A549 (cell line): ENCODE measurements at regions not wholly inside any gene's neighbourhood (a gene's known extent, or its start where the extent isn't known, plus 50 kb on each side); places are given as distances from the start of the nearest gene placed in this dataset.

Experiments
- ATAC-seq, 2 experiments: fragments of 200-7000 bp in 1 of 2; fragments of >200 bp in 1 of 2; cut with Nextera tagmentation in 1 of 2; cut with Tn5 transposase in 1 of 2; 3 replicates each; pipeline versions ENCODE4 v1.8.0 to v1.9.1; 2018 to 2020; ENCODE audit warnings: mild to moderate bottlenecking in 1 of 2, moderate library complexity in 1 of 2
- CTCF ChIA-PET: fragments of 300-600 bp; sonication (Branson Sonifier 250); formaldehyde crosslinking; extraction: SDS; loops from one replicate; lab custom pipeline; 2021; ENCODE audit warnings: antibody characterized with exemption, inconsistent platforms; lab: Yijun Ruan, JAX
- POLR2A ChIA-PET: fragments of 350-600 bp; formaldehyde crosslinking; extraction: SDS; loops from one replicate; lab custom pipeline; 2021; ENCODE audit warnings: antibody characterized with exemption, inconsistent platforms; lab: Yijun Ruan, JAX
- DNase-seq, 2 experiments: peaks; one replicate each; pipeline versions ENCODE4 v3.0.0 to v3.0.0-alpha.2; 2011 to 2016; ENCODE audit warnings: low read depth in 1 of 2, low spot score in 1 of 2
- FAIRE-seq: peaks from 2 replicates; lab custom pipeline; 2011; peaks lifted over from hg19 to GRCh38; lab: Jason Lieb, UNC
- H3K27ac ChIP-seq, 2 experiments: fragments of >200 bp; sonication (Bioruptor Twin); formaldehyde crosslinking; 3 replicates each; pipeline ENCODE4 v1.5.1; 2016 to 2017
- H3K4me1 ChIP-seq: fragments of >200 bp; sonication (Bioruptor Twin); formaldehyde crosslinking; 3 replicates; pipeline ENCODE4 v1.6.1; 2016
- H3K4me2 ChIP-seq: fragments of >200 bp; sonication (Bioruptor Twin); formaldehyde crosslinking; 3 replicates; pipeline ENCODE4 v1.6.1; 2016
- H3K4me3 ChIP-seq: fragments of >200 bp; sonication (Bioruptor Twin); formaldehyde crosslinking; 3 replicates; pipeline ENCODE4 v1.5.1; 2016
- H3K9me3 ChIP-seq: fragments of >200 bp; sonication (Bioruptor Twin); formaldehyde crosslinking; 3 replicates; pipeline ENCODE4 v1.6.1; 2016
- CBX8 ChIP-seq: fragments of 200-600 bp; sonication (generic); IDR thresholded peaks from 2 replicates; pipeline ENCODE4 v1.6.1; 2016
- CHD4 ChIP-seq: fragments of 200-600 bp; sonication (generic); IDR thresholded peaks from 2 replicates; pipeline ENCODE4 v1.6.1; 2016; ENCODE audit warnings: antibody characterized with exemption, mild to moderate bottlenecking, borderline replicate concordance
- FOSL2 ChIP-seq, 2 experiments: fragments of 450-650 bp in 1 of 2; fragments of >200 bp in 1 of 2; sonication (Bioruptor Twin) in 1 of 2; formaldehyde crosslinking; IDR thresholded peaks; 2 replicates each; pipeline versions ENCODE4 v1.5.0 to v1.6.1; 2016 to 2020; ENCODE audit warnings: mild to moderate bottlenecking in 1 of 2, moderate library complexity in 1 of 2
- KDM1A ChIP-seq: fragments of 200-600 bp; sonication (generic); IDR thresholded peaks from 2 replicates; pipeline ENCODE4 v1.6.1; 2016; ENCODE audit warnings: low read depth, mild to moderate bottlenecking
- MYC ChIP-seq: IDR thresholded peaks from 2 replicates; pipeline ENCODE4 v1.6.1; 2012; ENCODE audit warnings: mild to moderate bottlenecking, inconsistent platforms, low read length, improper control_type of control experiment, borderline replicate concordance
- NFE2L2 ChIP-seq: fragments of 150-350 bp; conservative IDR thresholded peaks from 2 replicates; pipeline ENCODE4 v1.6.1; 2014; ENCODE audit warnings: low read length
- POLR2A ChIP-seq: IDR thresholded peaks from 2 replicates; pipeline ENCODE4 v1.6.1; 2012; ENCODE audit warnings: mild to moderate bottlenecking, low read length
- POLR2AphosphoS2 ChIP-seq: conservative IDR thresholded peaks from 2 replicates; pipeline ENCODE4 v1.6.1; 2012; ENCODE audit warnings: low read length, improper control_type of control experiment, inconsistent platforms
- RARB ChIP-seq: fragments of 250-450 bp; sonication (Bioruptor Pico); IDR thresholded peaks from 2 replicates; pipeline ENCODE4 v1.8.0; 2021; ENCODE audit warnings: mild to moderate bottlenecking, moderate library complexity
- RFX5 ChIP-seq: fragments of 450-650 bp; IDR thresholded peaks from 2 replicates; pipeline ENCODE4 v1.7.1; 2014; ENCODE audit warnings: antibody characterized with exemption, mild to moderate bottlenecking, moderate library complexity
- SREBF2 ChIP-seq: fragments of 450-650 bp; IDR thresholded peaks from 2 replicates; pipeline ENCODE4 v1.6.1; 2014; ENCODE audit warnings: mild to moderate bottlenecking, moderate library complexity
- TFCP2L1 ChIP-seq: fragments of 250-450 bp; sonication (Bioruptor Pico); IDR thresholded peaks from 2 replicates; pipeline ENCODE4 v1.5.0; 2021; ENCODE audit warnings: mild to moderate bottlenecking
- ZC3H11A ChIP-seq: fragments of 450-650 bp; IDR thresholded peaks from 2 replicates; pipeline ENCODE4 v1.6.1; 2014; ENCODE audit warnings: antibody characterized with exemption, mild to moderate bottlenecking
- ZSCAN20 ChIP-seq: fragments of 250-450 bp; sonication (Bioruptor Pico); IDR thresholded peaks from 2 replicates; pipeline ENCODE4 v1.8.0; 2022; ENCODE audit warnings: mild to moderate bottlenecking, moderate library complexity
- WGBS: methylation state at CpG from one replicate; pipeline ENCODE4 v1.1.6; 2017; ENCODE audit errors: missing lambda C conversion rate; 5-methylcytosine and 5-hydroxymethylcytosine counted together
- TF ChIP-seq, protein P1 (sequence below): IDR thresholded peaks from 2 replicates; pipeline ENCODE4 v1.6.1; 2012
- TF ChIP-seq, protein P2 (sequence below): fragments of >200 bp; sonication (Bioruptor Twin); formaldehyde crosslinking; IDR thresholded peaks from 2 replicates; pipeline ENCODE4 v1.6.1; 2016

DNA sequence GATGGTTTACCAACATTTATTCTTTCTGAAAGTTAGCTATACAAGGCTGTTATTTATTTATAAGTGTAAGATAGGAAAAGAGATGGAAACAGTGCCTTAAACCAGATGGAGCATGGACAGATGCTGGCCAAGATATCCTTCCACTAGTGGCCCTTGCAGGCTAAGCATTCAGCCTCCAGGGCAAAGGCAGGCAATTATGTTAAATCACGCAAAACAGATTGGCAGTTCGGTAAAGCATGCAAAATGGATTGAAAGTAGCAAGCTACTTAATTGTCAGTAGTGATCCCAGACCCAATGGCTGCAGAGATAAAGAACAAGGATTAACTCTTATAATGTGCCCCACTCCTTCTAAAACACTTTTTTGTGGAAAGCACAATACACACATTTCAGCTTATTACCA is 105.4 kb upstream of the MAP4K3 start:
- TF ChIP-seq CHD4: no peak
- ChIA-PET POLR2A (no interaction called here), CTCF (interaction anchor here (0.9 kb wide), 1 partner anchor 51 kb away, joined by 4 read pairs; no protein-coding TSS in a partner anchor)
- DNase-seq (no peak), ATAC-seq (no peak), FAIRE-seq (no peak)
- no peaks in the 10 kb centered on the region; the same call in 2 of the 3 replicates for H3K4me1 ChIP-seq
- 92% methylated on average over 2 of the region's 2 CpGs for WGBS
- no peak overlapping the region for H3K4me3 ChIP-seq
- H3K9me3 ChIP-seq: peaks cover 4% of the 10 kb centered on the region
- no peak overlapping the region for H3K4me2 ChIP-seq
- no peak overlapping the region for H3K27ac ChIP-seq

GRCh38 chr2:39545957-39546356 is 108.9 kb upstream of the MAP4K3 start:
- WGBS: 68% methylated on average over 5 of the region's 5 CpGs

GRCh38 chr2:39546409-39546808 is 109.3 kb upstream of the MAP4K3 start:
- ATAC-seq (no peak), DNase-seq (no peak), FAIRE-seq (no peak)
- no peak overlapping the region for H3K4me3 ChIP-seq
- H3K4me2 ChIP-seq: no peak overlapping the region
- POLR2A ChIA-PET: no interaction called here
- TF ChIP-seq, protein P1, sequence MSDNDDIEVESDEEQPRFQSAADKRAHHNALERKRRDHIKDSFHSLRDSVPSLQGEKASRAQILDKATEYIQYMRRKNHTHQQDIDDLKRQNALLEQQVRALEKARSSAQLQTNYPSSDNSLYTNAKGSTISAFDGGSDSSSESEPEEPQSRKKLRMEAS: no peak
- TF ChIP-seq KDM1A (no peak), RARB (CRISPR knock-in tag) (no peak), RFX5 (no peak), NFE2L2 (no peak), CBX8 (no peak), POLR2AphosphoS2 (no peak), ZSCAN20 (CRISPR knock-in tag) (no peak), SREBF2 (no peak), ZC3H11A (no peak), TFCP2L1 (CRISPR knock-in tag) (no peak)
- H3K4me1 ChIP-seq: peaks cover 9% of the 10 kb centered on the region; the same call in 1 of the 3 replicates
- 46% methylated on average over 4 of the region's 4 CpGs for WGBS
- peaks cover 12% of the 10 kb centered on the region; the same call in 2 of the 3 replicates for H3K9me3 ChIP-seq
- CTCF ChIA-PET: interaction anchor here (0.6 kb wide), 1 partner anchor 48 kb away, joined by 3 read pairs; no protein-coding TSS in a partner anchor
- H3K27ac ChIP-seq: no peak overlapping the region

More at GRCh38 chr2:39545957-39546356, 108.9 kb upstream of the MAP4K3 start:
- POLR2A ChIA-PET: no interaction called here
- TF ChIP-seq, protein P1: no peak
- CTCF ChIA-PET: no interaction called here
- Histone ChIP-seq H3K4me3 (no peak overlapping the region), H3K9me3 (peaks cover 12% of the 10 kb centered on the region; the same call in 2 of the 3 replicates), H3K4me1 (peaks cover 5% of the 10 kb centered on the region; the same call in 1 of the 3 replicates), H3K27ac (no peak overlapping the region), H3K4me2 (no peak overlapping the region)
- ATAC-seq: no peak
- no peak for FAIRE-seq
- DNase-seq: no peak

- FAIRE-seq: no peak
- no peak overlapping the region for H3K4me3 ChIP-seq
- H3K4me2 ChIP-seq: no peak overlapping the region
These were observed 109.9 kb upstream of the MAP4K3 start for GRCh38 chr2:39546937-39547336.

DNA sequence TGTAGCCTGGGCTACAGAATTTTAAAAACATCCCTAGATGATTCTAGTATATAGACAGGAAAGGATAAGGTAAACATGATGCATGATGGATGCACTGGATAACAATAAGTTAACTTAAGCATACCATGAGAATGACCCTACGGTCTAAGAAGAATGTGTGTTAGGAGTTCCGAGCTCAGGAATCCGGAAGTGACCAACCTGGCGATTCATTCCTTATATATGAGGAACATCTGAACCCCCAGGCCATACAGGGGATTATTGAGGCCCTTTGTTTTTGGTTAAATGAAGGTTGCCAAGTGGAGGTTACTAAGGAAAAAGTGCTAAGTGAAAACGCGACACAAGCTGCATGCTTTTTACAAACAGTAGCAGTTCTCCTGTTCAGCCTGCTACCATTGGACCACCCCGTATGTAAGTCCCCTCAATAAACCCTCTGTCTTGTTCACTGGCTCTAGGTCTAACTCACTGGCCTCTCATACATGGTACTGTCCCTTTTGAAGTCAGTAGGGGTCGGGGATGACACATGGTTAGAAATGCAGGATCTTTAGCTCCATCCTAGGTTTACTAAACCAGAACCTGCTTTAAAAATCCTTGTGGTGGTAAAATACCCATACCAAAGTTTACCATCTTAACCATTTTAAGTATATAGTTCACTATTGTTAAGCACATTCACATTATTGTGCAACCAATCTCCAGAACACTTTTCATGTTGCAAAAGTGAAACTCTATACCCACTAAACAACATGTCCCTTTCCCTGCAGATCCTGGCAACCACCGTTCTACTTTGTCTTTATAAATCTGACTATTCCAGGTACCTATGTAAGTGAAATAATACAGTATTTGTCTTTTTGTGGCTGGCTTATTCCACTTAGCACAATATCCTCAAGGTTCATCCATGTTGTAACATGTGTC is 111.0 kb upstream of the MAP4K3 start:
- DNase-seq (peak in 1 of 2 experiments; percentile 29), FAIRE-seq (no peak), ATAC-seq (no peak; a peak in 1 of 6 replicates)
- ChIA-PET CTCF (no interaction called here), POLR2A (no interaction called here)
- Histone ChIP-seq H3K4me2 (no peak overlapping the region), H3K4me1 (peaks cover 9% of the 10 kb centered on the region; the same call in 1 of the 3 replicates), H3K27ac (no peak overlapping the region), H3K4me3 (no peak overlapping the region), H3K9me3 (peaks cover 12% of the 10 kb centered on the region; the same call in 2 of the 3 replicates)
- 58% methylated on average over 9 of the region's 9 CpGs for WGBS
- TF ChIP-seq SREBF2 (no peak), RARB (CRISPR knock-in tag) (no peak), CBX8 (no peak), POLR2A (no peak), MYC (no peak)
- TF ChIP-seq, protein P2, sequence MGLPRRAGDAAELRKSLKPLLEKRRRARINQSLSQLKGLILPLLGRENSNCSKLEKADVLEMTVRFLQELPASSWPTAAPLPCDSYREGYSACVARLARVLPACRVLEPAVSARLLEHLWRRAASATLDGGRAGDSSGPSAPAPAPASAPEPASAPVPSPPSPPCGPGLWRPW: no peak
- TF ChIP-seq, all 56 proteins: peak for 0

More at GRCh38 chr2:39546937-39547336, 109.9 kb upstream of the MAP4K3 start:
- no peak for ATAC-seq
- ChIA-PET CTCF (interaction anchor here (0.6 kb wide), 1 partner anchor 47 kb away, joined by 3 read pairs; no protein-coding TSS in a partner anchor), POLR2A (no interaction called here)
- Histone ChIP-seq H3K9me3 (peaks cover 12% of the 10 kb centered on the region; the same call in 2 of the 3 replicates), H3K4me1 (peaks cover 9% of the 10 kb centered on the region; the same call in 1 of the 3 replicates), H3K27ac (no peak overlapping the region)
- no peak for TF ChIP-seq CHD4
- TF ChIP-seq FOSL2 (IDR thresholded peaks at IDR 0.05): no peak
- peak; percentile 24; the same call in 1 of the 2 replicates for TF ChIP-seq FOSL2 (CRISPR knock-in tag; IDR thresholded peaks at IDR 0.05)
- DNase-seq: no peak
- WGBS: 47% methylated on average over 1 of the region's 1 CpG
